ENCODE measurements at regions not wholly inside any gene's neighbourhood (a gene's known extent, or its start where the extent isn't known, plus 50 kb on each side); places are given as distances from the start of the nearest gene placed in this dataset.
A peak's percentile ranks its signal among the peaks of the same experiment; 100 is the strongest.

- no peak for DNase-seq (ENCODE audit: low spot score)
Measured at GRCh38 chr15:85847031-85847430, 52.3 kb upstream of the KLHL25 start.

DNA sequence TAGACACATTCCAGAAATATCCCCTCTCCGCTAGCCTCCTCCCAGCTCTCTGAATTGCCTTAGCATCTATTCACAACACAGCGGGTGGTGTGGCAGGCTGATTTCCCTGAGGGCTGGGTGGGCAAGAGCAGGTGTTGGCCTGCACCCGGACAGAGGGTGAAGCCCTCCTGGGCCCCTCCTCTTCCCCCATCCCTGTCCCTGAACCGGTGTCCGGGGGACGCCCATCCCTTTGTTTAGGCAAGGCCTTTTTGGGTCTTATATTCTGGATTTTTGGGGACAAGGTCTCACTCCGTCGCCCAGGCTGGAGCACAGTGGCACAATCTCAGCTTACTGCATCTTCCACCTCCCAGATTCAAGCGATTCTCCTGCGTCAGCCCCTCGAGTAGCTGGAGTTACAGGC is 55.2 kb upstream of the KLHL25 start:
- no peak for DNase-seq (ENCODE audit: low spot score)

DNA sequence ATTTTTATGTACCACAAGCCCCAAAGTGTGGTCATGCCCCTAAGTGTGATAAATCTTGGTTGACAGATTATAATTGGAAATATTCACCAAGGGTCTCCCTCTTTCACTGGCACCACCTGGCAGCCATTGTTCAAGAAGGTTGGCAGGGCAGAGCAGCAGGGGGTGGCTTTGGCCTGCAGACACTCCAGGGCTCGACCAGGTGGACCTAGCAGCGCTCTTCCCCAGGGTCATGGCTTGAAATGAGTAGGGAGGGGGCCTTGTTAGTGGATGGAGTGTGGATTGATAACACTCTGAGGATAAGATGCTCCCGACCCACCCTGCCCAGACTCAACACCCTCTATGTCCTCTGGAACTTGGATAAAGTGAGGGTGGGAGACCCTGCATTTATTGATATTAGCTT is 58.2 kb upstream of the KLHL25 start:
- DNase-seq (ENCODE audit: low spot score), result no peak

GRCh38 chr15:85854345-85855097 is 59.8 kb upstream of the KLHL25 start:
- peak; percentile 72 for DNase-seq (ENCODE audit: low spot score)

- peak; percentile 78 for DNase-seq (ENCODE audit: low spot score)
Measured at GRCh38 chr15:85858586-85859375, 64.1 kb upstream of the KLHL25 start.

DNA sequence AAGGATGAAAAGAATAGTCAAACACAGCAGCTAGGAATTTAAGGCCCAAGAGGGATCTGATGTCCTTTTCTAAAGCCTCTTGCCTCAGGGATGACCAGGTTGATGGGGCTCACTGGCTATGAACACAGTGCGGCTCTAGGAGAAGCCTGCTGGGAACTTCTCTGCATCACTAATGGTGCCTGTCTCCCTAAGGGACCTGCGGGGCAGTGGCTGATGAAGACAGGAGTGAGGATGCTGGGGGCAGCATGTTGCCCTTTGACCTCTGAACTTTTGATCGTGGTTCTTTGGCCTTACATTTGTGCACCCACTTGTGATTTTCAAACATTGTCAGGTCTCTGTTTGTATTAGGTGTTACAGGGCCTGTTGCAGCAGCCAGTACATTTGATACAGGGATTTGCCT is 64.9 kb upstream of the KLHL25 start:
- no peak for DNase-seq (ENCODE audit: low spot score)

DNA sequence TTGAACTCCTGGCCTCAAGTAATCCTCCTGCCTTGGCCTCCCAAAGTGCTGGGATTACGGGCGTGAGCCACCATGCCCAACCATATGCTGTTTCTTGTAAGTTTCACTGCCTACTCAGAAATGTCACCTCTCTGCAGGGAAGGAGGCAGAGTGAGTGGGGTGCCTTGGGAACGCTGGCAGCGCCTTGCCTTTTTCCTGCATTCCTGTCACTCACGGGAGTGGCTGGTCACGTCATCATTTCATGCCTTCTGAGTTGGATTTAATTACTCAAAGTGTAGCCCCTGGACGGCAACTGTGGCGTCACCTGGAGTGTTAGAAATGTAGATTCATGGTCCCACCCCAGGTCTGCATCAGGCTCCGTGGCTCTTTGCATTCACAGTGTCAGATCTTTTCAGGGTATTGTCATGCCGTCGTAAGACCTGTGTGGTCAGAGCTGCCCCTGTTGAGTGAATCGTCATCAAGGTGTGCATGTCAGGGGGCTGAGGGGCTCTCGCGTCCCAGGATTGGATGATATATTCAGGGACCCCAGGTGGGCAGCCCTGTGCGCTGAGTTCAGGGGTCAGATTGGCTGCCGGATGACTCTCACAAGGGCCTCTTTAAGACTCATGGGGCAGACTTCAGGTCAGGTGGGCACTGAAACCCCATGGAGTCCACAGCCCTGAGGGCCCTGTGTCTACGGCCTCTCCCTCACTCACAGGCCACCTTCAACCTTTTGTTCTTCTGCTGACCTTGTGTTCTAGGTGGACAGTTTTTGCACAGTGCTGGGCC is 65.9 kb upstream of the KLHL25 start:
- no peak for DNase-seq (ENCODE audit: low spot score)

DNA sequence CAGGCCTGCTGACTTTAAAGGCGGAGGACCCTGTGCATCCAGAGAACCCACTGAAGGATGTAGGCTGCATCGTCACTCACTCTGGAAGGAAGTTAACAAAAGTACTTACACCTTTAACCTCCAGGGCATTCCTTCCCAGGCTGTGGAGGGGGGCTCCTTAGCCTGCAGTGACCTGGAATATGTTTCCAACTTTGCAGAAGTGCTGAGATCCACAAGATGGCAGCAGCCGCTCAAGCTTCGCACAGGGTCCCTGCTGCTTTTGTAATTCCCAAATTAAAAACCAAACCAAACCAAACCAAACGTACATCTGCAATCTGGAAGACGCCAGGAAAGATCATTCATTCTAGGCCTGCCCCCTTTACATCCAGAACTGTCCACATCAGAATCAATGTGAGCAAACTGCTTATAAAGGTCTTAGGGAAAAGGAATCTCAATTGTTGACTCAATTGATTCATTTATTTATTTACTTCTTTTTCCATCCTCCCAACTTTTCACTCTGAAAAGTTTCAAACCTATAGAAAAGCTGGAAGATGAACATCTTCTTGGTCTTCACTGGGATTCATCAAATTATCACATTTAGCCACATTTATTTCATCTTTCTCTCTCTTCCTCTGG is 70.5 kb upstream of the KLHL25 start:
- peak; percentile 74 for DNase-seq (ENCODE audit: low spot score)

DNA sequence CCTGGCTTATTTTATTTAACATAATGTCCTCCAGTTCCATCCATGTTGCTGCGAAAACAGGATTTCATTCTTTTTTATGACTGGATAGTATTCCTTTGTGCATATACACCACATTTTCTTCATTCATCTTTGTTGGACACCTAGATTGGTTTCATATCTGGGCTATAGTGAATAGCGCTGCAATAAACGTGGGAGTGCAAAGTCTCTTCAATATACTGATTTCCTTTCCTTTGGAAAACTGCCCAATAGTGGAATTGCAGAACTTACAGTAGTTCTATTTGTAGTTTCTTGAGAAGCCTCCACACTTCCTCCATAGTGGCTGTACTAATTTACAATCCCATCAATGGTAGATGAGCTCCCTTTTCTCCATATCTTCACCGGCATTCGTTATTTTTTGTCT is 72.5 kb upstream of the KLHL25 start:
- DNase-seq (ENCODE audit: low spot score), result no peak

DNA sequence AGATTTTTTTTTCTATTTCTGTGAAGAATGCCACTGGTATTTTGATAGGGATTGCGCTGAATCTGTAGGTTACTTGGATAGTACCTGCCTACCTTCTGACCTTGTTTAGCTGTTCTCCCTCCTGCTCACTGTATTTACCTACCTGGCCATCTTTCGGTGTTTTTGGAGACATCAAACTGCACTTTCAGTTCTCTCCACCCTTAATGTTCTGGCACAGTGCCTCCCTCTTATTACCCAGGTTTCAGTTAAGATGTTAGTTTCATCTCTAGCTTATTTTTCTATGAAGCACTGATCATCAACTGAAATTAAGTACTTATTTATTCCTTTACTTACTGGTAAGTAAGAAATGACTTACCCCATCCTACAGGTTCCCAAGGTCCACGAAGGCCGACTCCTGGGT is 74.4 kb upstream of the KLHL25 start:
- no peak for DNase-seq (ENCODE audit: low spot score)

GRCh38 chr15:85870216-85871014 is 75.7 kb upstream of the KLHL25 start:
- no peak for DNase-seq (ENCODE audit: low spot score)

GRCh38 chr15:85871545-85871944 is 76.8 kb upstream of the KLHL25 start:
- no peak for DNase-seq (ENCODE audit: low spot score)

DNA sequence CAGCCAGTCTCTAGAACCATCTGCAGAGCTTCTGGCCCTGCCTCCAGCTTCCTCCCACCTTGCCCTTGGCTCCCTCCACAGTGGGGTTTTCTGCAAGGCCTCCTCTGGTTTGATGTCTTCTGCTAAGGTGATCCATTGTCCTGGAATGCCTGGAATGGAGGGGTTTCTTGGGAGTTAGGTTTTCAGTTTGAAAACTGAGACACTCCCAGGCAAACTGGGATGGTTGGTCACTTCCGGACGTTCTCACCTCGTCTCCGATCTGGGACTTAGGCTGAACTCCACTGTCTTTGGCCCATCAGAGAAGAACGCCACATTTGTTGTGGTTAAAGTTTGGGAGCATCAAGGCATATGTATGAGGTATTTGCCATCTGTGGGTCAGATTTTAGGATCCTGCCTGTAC is 77.4 kb upstream of the KLHL25 start:
- no peak for DNase-seq (ENCODE audit: low spot score)

DNA sequence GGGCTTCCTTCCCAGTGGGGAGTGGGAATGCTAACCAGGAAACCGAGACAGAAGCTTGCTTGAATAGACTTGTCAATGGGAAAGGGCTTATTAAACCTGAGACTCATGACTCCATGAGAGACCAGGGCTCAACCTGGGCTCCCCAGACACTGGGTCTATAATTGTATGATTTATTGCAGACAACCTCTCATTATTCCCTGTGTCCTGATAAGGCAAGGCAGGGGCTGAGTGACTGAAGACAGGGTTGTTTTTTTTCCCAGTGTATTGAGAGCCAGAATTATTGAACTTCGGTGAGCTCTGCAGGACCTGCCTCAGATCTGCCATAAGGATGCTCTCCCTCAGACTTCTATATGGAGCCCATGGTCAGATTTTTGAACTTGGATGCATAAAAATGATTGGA is 79.5 kb upstream of the KLHL25 start:
- peak; percentile 69 for DNase-seq (ENCODE audit: low spot score)

- no peak for DNase-seq (ENCODE audit: low spot score)
Measured at GRCh38 chr15:85875756-85876155, 81.0 kb upstream of the KLHL25 start.

DNA sequence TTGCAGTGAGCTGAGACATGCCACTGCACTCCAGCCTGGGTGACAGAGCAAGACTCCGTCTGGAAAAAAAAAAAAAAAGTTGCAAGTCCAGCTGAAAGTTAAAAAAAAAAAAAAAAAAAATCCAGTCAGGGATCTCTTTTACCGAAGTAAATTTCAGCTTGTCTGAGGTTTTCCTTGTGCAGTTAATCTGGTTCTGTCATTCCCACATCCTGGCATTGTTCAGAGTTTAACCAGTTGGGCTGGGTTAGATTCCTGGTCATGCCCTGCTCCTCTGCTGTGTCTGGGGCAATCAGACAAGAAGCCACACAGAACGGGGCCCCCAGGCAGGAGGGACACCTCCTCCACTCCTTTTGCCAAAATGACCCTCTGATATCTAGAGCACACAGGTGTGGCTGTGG is 84.1 kb upstream of the KLHL25 start:
- DNase-seq (ENCODE audit: low spot score), result no peak

- no peak for DNase-seq (ENCODE audit: low spot score)
Measured at GRCh38 chr15:85879334-85880163, 84.8 kb upstream of the KLHL25 start.

DNA sequence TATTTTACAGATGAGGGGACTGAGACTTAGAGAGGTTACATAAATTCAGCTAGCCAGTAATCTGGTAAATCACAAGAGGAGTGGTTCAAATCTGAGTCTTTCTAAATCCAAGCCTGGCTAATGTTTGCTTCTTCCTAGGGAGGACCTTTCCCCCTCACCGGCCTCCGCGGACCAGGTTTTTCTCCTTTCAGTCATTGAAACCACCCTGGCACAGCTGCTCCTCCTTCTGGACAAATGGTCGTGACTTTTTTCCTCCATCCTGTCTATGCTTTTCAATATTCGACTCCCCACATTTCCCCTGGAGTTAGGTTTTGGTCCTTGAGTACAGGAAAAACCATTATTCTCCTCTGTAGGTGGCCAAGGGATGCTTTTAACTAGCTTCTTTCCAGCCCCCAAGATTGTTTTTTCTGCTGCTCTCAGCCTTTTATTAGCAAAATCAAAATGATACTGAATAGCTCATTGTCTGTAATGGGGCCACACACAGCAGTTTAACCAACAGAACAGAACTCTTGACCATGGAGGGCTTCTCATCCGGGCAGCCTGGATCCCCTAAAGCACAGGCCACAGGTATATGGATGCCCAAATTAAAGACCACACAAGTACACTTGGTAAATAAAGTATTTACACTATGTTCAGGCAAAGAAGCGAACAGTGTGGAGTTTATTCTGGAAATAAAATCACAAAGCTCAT is 85.9 kb upstream of the KLHL25 start:
- DNase-seq (ENCODE audit: low spot score), result no peak

DNA sequence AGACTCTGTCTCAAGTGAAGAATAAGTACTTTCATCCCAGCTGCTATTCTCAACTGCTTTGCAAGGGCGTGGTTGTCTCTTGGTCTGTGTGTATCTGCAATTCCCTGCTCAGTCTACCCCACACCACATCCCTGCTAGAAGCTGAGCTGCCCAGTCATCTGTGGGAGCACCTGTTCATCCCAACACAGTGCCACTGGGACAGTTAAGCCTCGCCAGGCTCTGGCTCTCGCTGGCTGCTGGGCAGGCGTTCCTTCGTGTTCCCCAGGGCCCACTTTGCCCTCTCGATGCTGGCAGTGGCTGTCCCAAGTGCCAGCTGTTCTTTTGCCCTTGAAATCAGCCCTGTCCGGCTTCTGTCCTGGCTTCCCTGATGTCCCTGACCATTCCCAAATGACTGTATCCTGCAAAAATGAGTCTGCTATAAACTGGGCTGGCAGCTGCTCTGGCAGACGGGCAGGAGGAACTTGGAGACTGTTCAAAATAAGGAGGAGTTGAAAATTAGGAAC is 91.6 kb upstream of the KLHL25 start:
- no peak for DNase-seq (ENCODE audit: low spot score)
